ENCODE measurements at regions not wholly inside any gene's neighbourhood (a gene's known extent, or its start where the extent isn't known, plus 50 kb on each side); places are given as distances from the start of the nearest gene placed in this dataset.
A peak's percentile ranks its signal among the peaks of the same experiment; 100 is the strongest.

DNA sequence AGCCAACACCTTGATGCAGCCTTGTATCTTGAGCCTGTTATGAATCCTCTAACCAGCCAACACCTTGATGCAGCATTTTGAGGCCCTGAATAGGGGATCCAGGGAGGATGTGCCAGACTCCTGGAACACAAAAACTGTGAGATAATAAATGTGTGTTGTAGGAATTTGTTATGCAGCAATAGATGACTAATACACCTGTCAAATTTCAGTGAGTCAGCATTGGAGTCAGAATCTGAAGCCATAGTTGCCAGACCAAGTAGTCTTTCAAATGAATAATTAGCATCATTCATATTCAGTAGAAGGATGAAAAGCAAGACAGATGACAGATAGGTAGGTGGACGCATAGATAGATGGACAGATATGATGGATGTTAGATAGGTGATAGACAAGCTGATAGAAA is 942.5 kb upstream of the SLC39A10 start:
- H3K4me1 ChIP-seq = no peaks in the 10 kb centered on the region

DNA sequence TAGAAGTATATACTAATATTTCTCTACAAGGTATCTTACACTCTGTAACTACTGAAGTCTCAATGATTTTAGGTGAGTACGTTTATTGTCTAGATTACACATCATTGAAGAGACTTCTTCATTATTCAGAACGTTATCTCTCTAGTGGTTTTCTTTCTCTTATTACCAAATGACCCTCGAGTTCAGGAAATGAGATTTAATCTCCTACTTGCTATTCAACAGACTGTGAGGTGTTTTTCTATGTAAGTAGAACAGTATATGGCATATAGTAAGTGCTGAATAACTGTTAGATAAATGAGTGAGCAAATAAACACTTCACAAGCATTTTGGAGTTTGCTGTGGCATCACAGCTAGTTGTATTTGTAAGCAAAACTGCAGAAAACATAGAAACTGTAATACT is 947.2 kb upstream of the SLC39A10 start:
- POLR2A ChIA-PET = no interaction called here
- H3K4me2 ChIP-seq = no peak overlapping the region
- no peak overlapping the region for H3K4me3 ChIP-seq
- WGBS (ENCODE audit: missing lambda C conversion rate) = 6% methylated on average over 3 of the region's 3 CpGs
- H3K4me1 ChIP-seq = no peaks in the 10 kb centered on the region
- ATAC-seq (no peak), FAIRE-seq (no peak), DNase-seq (ENCODE audit: low read depth in 1 of 2, low spot score in 1 of 2) (no peak)
- TF ChIP-seq NPAS2 (CRISPR knock-in tag; IDR thresholded peaks at IDR 0.05; ENCODE audit: borderline replicate concordance) = no peak
- TF ChIP-seq RARB (CRISPR knock-in tag; IDR thresholded peaks at IDR 0.05) = no peak
- TF ChIP-seq GATA3 (IDR thresholded peaks at IDR 0.05; ENCODE audit: borderline replicate concordance) = no peak
- no peak for TF ChIP-seq TP53 (CRISPR knock-in tag; IDR thresholded peaks at IDR 0.05)
- TF ChIP-seq, protein P1, sequence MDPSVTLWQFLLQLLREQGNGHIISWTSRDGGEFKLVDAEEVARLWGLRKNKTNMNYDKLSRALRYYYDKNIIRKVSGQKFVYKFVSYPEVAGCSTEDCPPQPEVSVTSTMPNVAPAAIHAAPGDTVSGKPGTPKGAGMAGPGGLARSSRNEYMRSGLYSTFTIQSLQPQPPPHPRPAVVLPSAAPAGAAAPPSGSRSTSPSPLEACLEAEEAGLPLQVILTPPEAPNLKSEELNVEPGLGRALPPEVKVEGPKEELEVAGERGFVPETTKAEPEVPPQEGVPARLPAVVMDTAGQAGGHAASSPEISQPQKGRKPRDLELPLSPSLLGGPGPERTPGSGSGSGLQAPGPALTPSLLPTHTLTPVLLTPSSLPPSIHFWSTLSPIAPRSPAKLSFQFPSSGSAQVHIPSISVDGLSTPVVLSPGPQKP (IDR thresholded peaks at IDR 0.05; ENCODE audit: low read depth, low read length) = no peak
- TF ChIP-seq, protein P2, sequence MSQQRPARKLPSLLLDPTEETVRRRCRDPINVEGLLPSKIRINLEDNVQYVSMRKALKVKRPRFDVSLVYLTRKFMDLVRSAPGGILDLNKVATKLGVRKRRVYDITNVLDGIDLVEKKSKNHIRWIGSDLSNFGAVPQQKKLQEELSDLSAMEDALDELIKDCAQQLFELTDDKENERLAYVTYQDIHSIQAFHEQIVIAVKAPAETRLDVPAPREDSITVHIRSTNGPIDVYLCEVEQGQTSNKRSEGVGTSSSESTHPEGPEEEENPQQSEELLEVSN (IDR thresholded peaks at IDR 0.05; ENCODE audit: borderline replicate concordance, low read depth) = no peak
- TF ChIP-seq JUN (IDR thresholded peaks at IDR 0.05) = no peak
- TF ChIP-seq FOSL2 (IDR thresholded peaks at IDR 0.05) = no peak
- no peak for TF ChIP-seq FOSL2 (CRISPR knock-in tag; IDR thresholded peaks at IDR 0.05)
- no peak for TF ChIP-seq CHD4 (IDR thresholded peaks at IDR 0.05; ENCODE audit: borderline replicate concordance)
- TF ChIP-seq EHMT2 (IDR thresholded peaks at IDR 0.05; ENCODE audit: low read depth) = no peak
- TF ChIP-seq EP300 (IDR thresholded peaks at IDR 0.05) = no peak
- no peak for TF ChIP-seq SREBF2 (IDR thresholded peaks at IDR 0.05)
- no peak for TF ChIP-seq PHF8 (IDR thresholded peaks at IDR 0.05; ENCODE audit: borderline replicate concordance, low read depth)
- TF ChIP-seq EHF (CRISPR knock-in tag; IDR thresholded peaks at IDR 0.05) = no peak
- TF ChIP-seq FOSB (CRISPR knock-in tag; IDR thresholded peaks at IDR 0.05) = no peak
- TF ChIP-seq ZFP36 (IDR thresholded peaks at IDR 0.05; ENCODE audit: borderline replicate concordance, partially characterized antibody) = no peak
- TF ChIP-seq, protein P3, sequence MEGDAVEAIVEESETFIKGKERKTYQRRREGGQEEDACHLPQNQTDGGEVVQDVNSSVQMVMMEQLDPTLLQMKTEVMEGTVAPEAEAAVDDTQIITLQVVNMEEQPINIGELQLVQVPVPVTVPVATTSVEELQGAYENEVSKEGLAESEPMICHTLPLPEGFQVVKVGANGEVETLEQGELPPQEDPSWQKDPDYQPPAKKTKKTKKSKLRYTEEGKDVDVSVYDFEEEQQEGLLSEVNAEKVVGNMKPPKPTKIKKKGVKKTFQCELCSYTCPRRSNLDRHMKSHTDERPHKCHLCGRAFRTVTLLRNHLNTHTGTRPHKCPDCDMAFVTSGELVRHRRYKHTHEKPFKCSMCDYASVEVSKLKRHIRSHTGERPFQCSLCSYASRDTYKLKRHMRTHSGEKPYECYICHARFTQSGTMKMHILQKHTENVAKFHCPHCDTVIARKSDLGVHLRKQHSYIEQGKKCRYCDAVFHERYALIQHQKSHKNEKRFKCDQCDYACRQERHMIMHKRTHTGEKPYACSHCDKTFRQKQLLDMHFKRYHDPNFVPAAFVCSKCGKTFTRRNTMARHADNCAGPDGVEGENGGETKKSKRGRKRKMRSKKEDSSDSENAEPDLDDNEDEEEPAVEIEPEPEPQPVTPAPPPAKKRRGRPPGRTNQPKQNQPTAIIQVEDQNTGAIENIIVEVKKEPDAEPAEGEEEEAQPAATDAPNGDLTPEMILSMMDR (IDR thresholded peaks at IDR 0.05) = no peak
- no peak for TF ChIP-seq SMC3 (IDR thresholded peaks at IDR 0.05)
- no peak for TF ChIP-seq ZSCAN20 (CRISPR knock-in tag; IDR thresholded peaks at IDR 0.05)
- TF ChIP-seq BHLHE40 (IDR thresholded peaks at IDR 0.05; ENCODE audit: low read depth, low read length) = no peak
- CTCF ChIA-PET = no interaction called here
- H3K9me3 ChIP-seq = no peaks in the 10 kb centered on the region
- no peak overlapping the region for H3K27ac ChIP-seq

More for the DNA sequence above, 942.5 kb upstream of the SLC39A10 start:
- Histone ChIP-seq H3K9me3 (no peaks in the 10 kb centered on the region), H3K4me2 (no peak overlapping the region), H3K4me3 (no peak overlapping the region), H3K27ac (no peak overlapping the region)
- TF ChIP-seq ZFP36 (IDR thresholded peaks at IDR 0.05; ENCODE audit: borderline replicate concordance, partially characterized antibody) (no peak), FOSL2 (IDR thresholded peaks at IDR 0.05) (no peak), FOSL2 (CRISPR knock-in tag; IDR thresholded peaks at IDR 0.05) (0 out of 2 replicates have a peak, but pooled peaks have one; percentile 3), EP300 (IDR thresholded peaks at IDR 0.05) (no peak), PHF8 (IDR thresholded peaks at IDR 0.05; ENCODE audit: borderline replicate concordance, low read depth) (no peak)
- TF ChIP-seq, protein P1 (IDR thresholded peaks at IDR 0.05; ENCODE audit: low read depth, low read length) = no peak
- ChIA-PET CTCF (interaction anchor here (0.6 kb wide), 1 partner anchor 81 kb away, joined by 3 read pairs; no protein-coding TSS in a partner anchor), POLR2A (no interaction called here)
- FAIRE-seq (no peak), ATAC-seq (no peak), DNase-seq (ENCODE audit: low read depth in 1 of 2, low spot score in 1 of 2) (no peak)
- WGBS (ENCODE audit: missing lambda C conversion rate) = 71% methylated on average over 1 of the region's 1 CpG
